GM23338 (cell line): ENCODE measurements at regions not wholly inside any gene's neighbourhood (a gene's known extent, or its start where the extent isn't known, plus 50 kb on each side); places are given as distances from the start of the nearest gene placed in this dataset.

ENCODE experiments used
- CREB1 ChIP-seq: fragments of 250-450 bp; sonication (Bioruptor Pico); IDR thresholded peaks from 2 replicates; pipeline ENCODE4 v1.5.0; 2020; ENCODE audit warnings: low read depth, mild to moderate bottlenecking, moderate library complexity
- CTCF ChIP-seq, 2 experiments: fragments of 200-600 bp in 1 of 2; sonication (generic) in 1 of 2; conservative IDR thresholded peaks; 2 replicates each; pipeline versions ENCODE4 v1.5.1 to v1.6.1; 2016 to 2017; ENCODE audit warnings: antibody characterized with exemption in 2 of 2, low read depth in 2 of 2, mild to moderate bottlenecking in 2 of 2, moderate library complexity in 1 of 2
- EZH2 ChIP-seq: fragments of 200-600 bp; sonication (generic); IDR thresholded peaks from one replicate; pipeline ENCODE4 v1.8.0; 2017; ENCODE audit warnings: antibody characterized with exemption, mild to moderate bottlenecking, low read depth; ENCODE audit not compliant: unreplicated experiment
- JUNB ChIP-seq: IDR thresholded peaks from one replicate; pipeline ENCODE4 v1.6.1; 2016; ENCODE audit warnings: antibody characterized with exemption; ENCODE audit not compliant: unreplicated experiment
- POLR2AphosphoS5 ChIP-seq: IDR thresholded peaks from 2 replicates; pipeline ENCODE4 v1.6.1; 2016; ENCODE audit warnings: antibody characterized with exemption, low read depth
- REST ChIP-seq: IDR thresholded peaks from one replicate; pipeline ENCODE4 v1.6.1; 2018; ENCODE audit warnings: antibody characterized with exemption; ENCODE audit not compliant: unreplicated experiment

- TF ChIP-seq CTCF (conservative IDR thresholded peaks at IDR 0.05; ENCODE audit: low read depth in 2 of 2) (no peak), POLR2AphosphoS5 (no peak), CREB1 (CRISPR knock-in tag) (no peak), EZH2 (no peak), REST (no peak), JUNB (no peak)
These were observed 149.1 kb downstream of the MAGEB17 start for GRCh38 chrX:16316331-16316730.
